HCT116 (cell line): ENCODE measurements at regions not wholly inside any gene's neighbourhood (a gene's known extent, or its start where the extent isn't known, plus 50 kb on each side); places are given as distances from the start of the nearest gene placed in this dataset.

Experiments used
- ATF3 ChIP-seq: IDR thresholded peaks from 2 replicates; pipeline ENCODE4 v1.6.1; 2012
- CTCF ChIP-seq, 3 experiments: fragments of 200-600 bp in 1 of 3; sonication (generic) in 1 of 3; IDR thresholded peaks in 2 of 3; conservative IDR thresholded peaks in 1 of 3; 2 replicates each; pipeline ENCODE4 v1.5.1; 2012 to 2017; ENCODE audit warnings: low read depth in 2 of 3, low read length in 2 of 3, antibody characterized with exemption in 1 of 3, borderline replicate concordance in 1 of 3, control low read depth in 1 of 3, mild to moderate bottlenecking in 1 of 3, mixed read lengths in 1 of 3, mixed run types in 1 of 3, moderate library complexity in 1 of 3; ENCODE audit not compliant: insufficient read depth in 1 of 3
- EGR1 ChIP-seq: IDR thresholded peaks from 2 replicates; pipeline ENCODE4 v1.6.1; 2012; ENCODE audit warnings: low read depth
- EZH2 ChIP-seq: fragments of 200-600 bp; sonication (generic); IDR thresholded peaks from 2 replicates; pipeline ENCODE4 v1.6.1; 2017; ENCODE audit warnings: antibody characterized with exemption, mixed run types
- EZH2phosphoT487 ChIP-seq: fragments of 200-600 bp; IDR thresholded peaks from 2 replicates; pipeline ENCODE4 v1.6.1; 2018; ENCODE audit warnings: antibody characterized with exemption, borderline replicate concordance
- POLR2A ChIP-seq: IDR thresholded peaks from 2 replicates; pipeline ENCODE4 v1.7.0; 2011; ENCODE audit warnings: borderline replicate concordance; ENCODE audit not compliant: insufficient read depth, insufficient read length; ENCODE audit errors: extremely low read depth
- YY1 ChIP-seq: IDR thresholded peaks from 2 replicates; pipeline ENCODE4 v1.6.1; 2011; ENCODE audit warnings: low read length, low read depth, moderate library complexity, mild to moderate bottlenecking; ENCODE audit not compliant: insufficient replicate concordance; ENCODE audit errors: extremely low read depth
- ZNF274 ChIP-seq: fragments of 200-500 bp; sonication (Bioruptor generic); IDR thresholded peaks from 2 replicates; pipeline ENCODE4 v1.6.1; 2014; ENCODE audit warnings: mild to moderate bottlenecking, low read depth, low read length, inconsistent platforms

DNA sequence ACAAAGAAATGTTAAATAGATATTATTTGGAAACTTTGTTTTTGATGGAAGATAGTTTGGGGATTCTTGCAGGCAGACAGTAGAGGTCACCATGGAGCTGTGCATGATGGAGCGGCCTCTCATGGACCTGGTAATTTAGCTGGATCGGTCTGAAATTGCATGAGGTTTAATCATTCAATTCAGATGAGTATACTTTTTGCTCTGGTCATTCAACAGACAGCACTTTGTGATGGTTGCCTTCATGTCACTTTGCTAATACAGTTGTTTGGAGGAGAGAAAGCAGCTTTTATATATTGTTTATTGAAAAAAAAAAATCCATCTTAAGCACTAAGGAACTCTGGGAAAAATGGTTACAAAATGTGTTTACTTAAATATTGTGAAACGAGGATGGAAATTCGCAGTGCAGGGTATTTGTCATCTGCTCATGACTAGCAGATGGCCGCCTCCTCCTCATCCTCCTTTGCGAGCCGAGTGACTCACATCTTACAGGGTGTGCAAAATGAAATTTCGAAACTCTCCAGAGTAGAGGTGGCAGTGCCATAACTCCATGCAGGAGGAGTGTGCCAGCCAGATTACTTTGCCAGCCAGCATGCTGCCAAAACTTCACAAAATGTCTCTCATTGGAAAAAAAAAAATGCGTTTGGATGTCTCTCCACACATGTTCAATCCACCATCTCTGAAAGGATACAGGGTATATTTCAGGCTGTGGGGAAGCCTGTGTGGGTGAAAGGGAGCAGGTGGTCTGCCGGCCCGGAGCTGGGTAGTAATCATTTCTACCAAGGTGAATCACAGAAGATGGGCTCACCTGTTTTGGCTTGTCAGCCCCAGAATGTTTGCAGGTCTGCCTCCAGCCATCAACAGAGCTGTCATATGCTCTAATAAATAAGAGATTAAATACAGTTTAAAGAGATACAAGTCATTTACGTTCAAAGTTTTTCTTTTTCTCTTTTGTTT lies 314.9 kb upstream of the DIPK2B start:
- TF ChIP-seq ATF3: no peak
- TF ChIP-seq EGR1: no peak
- TF ChIP-seq EZH2: no peak
- no peak for TF ChIP-seq ZNF274
- no peak for TF ChIP-seq EZH2phosphoT487
- peak in 2 of 3 experiments; percentile 55 to 63; a peak in 4 of 6 replicates for TF ChIP-seq CTCF (IDR thresholded peaks at IDR 0.05 in 2 of 3, conservative IDR thresholded peaks at IDR 0.05 in 1 of 3; ENCODE audit: borderline replicate concordance in 1 of 3, insufficient read depth in 1 of 3, low read depth in 2 of 3, low read length in 2 of 3)
- TF ChIP-seq POLR2A: no peak
- TF ChIP-seq YY1: no peak
